AG09319 (cell line): ENCODE measurements at regions not wholly inside any gene's neighbourhood (a gene's known extent, or its start where the extent isn't known, plus 50 kb on each side); places are given as distances from the start of the nearest gene placed in this dataset.

Source experiments
- DNase-seq: peaks from one replicate; pipeline ENCODE4 v3.0.0-alpha.2; 2010; ENCODE audit warnings: low read depth; ENCODE audit errors: extremely low read depth
- CTCF ChIP-seq: IDR thresholded peaks from 2 replicates; pipeline ENCODE4 v1.5.1; 2011; ENCODE audit warnings: low read depth, mild to moderate bottlenecking, inconsistent platforms, low read length, moderate library complexity

DNA sequence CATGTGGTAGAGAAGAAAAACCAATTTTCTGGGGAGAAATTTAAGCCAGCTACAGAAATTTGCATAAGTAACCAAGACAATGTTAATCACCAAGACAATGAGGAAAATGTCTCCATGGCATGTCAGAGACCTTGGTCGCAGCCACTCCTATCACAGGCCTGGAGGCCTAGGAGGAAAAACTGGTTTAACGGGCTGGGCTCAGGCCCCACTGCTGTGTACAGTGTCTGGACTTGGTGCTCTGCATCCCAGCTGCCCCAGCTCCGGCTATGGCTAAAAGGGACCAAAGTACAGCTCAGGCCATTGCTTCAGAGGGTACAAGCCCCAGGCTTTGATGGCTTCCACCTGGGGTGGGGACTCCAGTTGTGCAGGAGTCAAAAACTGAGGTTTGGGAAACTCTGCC lies 1075.1 kb upstream of the CDH18 start:
- TF ChIP-seq CTCF: no peak
- no peak for DNase-seq

GRCh38 chr5:21058289-21058688 lies 1070.3 kb upstream of the CDH18 start:
- no peak for TF ChIP-seq CTCF
- DNase-seq: no peak

- TF ChIP-seq CTCF: no peak
- DNase-seq: no peak
These were observed 1063.9 kb upstream of the CDH18 start for GRCh38 chr5:21051945-21052344.

GRCh38 chr5:21049901-21050300 lies 1061.9 kb upstream of the CDH18 start:
- TF ChIP-seq CTCF: no peak
- no peak for DNase-seq

DNA sequence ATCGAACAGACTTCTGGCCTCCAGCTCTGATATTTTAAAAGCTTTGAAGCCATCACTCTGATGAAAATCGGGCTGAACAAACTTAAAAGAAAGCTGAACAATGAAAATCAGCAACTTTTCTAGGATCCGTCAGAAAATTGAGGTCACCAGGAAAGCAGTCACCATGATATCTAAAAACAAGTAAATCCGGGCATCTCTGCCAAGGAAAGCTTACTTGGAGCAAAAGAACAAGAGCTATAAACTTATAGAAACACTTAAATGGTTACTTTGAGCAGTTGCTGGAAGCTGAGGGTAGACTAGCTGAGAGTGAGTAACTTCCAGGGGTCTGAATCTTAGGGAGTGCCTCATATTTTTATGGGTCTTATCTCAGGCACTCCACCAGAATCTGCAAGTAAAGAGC lies 1043.0 kb upstream of the CDH18 start:
- TF ChIP-seq CTCF: no peak
- no peak for DNase-seq

GRCh38 chr5:21024966-21025365 lies 1037.0 kb upstream of the CDH18 start:
- no peak for TF ChIP-seq CTCF
- no peak for DNase-seq

DNA sequence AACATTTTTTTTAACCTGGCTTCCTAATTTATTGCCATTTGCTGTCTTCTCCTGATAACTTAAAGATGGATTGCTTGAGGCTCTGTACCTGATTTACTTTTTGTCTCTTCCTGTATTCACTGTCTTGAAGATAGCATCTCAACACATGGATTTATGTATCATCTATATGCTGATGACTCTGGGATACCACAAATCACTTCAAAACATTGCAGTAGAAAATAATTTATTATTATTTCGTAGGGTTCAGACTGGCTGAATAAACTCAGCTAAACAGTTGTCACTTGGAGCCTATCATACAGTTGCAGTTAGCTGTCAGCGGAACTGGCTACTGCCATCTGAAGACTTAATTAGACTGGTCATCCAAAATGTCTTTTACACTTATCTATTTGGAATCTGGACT lies 1025.2 kb upstream of the CDH18 start:
- no peak for TF ChIP-seq CTCF
- DNase-seq: no peak
